NCI-H2081 treated with DMSO at 0.1 percent for 48 hours (cell line): ENCODE measurements at regions not wholly inside any gene's neighbourhood (a gene's known extent, or its start where the extent isn't known, plus 50 kb on each side); places are given as distances from the start of the nearest gene placed in this dataset.
"Not testable (repeated sequence)": the region's sequence is repeated elsewhere in the genome, so short reads cannot be mapped to it uniquely, and the experiment has no call there.

Experiments
- DNase-seq: peaks from one replicate; lab custom pipeline; 2025; lab: John Stamatoyannopoulos, UW

GRCh38 chr15:31178705-31179104 is 77.2 kb upstream of the TRPM1 start:
- DNase-seq = no peak

GRCh38 chr15:31179693-31180092 is 78.2 kb upstream of the TRPM1 start:
- no peak for DNase-seq

GRCh38 chr15:31193291-31193690 is 91.8 kb upstream of the TRPM1 start:
- no peak for DNase-seq

- no peak for DNase-seq
Observed at GRCh38 chr15:31195871-31196270, 94.3 kb upstream of the TRPM1 start.

GRCh38 chr15:31197497-31198414 is 96.2 kb upstream of the TRPM1 start:
- no peak for DNase-seq

GRCh38 chr15:31200735-31201151 is 99.2 kb upstream of the TRPM1 start:
- no peak for DNase-seq

GRCh38 chr15:31202953-31203352 is 101.4 kb upstream of the TRPM1 start:
- no peak for DNase-seq

- DNase-seq = no peak
Observed at GRCh38 chr15:31203999-31204398, 102.5 kb upstream of the TRPM1 start.

- no peak for DNase-seq
Observed at GRCh38 chr15:31206386-31207181, 105.1 kb upstream of the TRPM1 start.

- no peak for DNase-seq
Observed at GRCh38 chr15:31207246-31207645, 105.7 kb upstream of the TRPM1 start.

GRCh38 chr15:31207861-31208260 is 106.3 kb upstream of the TRPM1 start:
- DNase-seq = not testable (repeated sequence)

- no peak for DNase-seq
Observed at GRCh38 chr15:31208817-31209216, 107.3 kb upstream of the TRPM1 start.

GRCh38 chr15:31211353-31211752 is 109.8 kb upstream of the TRPM1 start:
- no peak for DNase-seq

GRCh38 chr15:31212326-31213080 is 111.0 kb upstream of the TRPM1 start:
- DNase-seq = no peak

- DNase-seq = no peak
Observed at GRCh38 chr15:31214158-31214863, 112.3 kb upstream of the KLF13 start.

- DNase-seq = no peak
Observed at GRCh38 chr15:31214864-31215489, 111.7 kb upstream of the KLF13 start.

GRCh38 chr15:31215490-31216214 is 111.0 kb upstream of the KLF13 start:
- DNase-seq = no peak

- no peak for DNase-seq
Observed at GRCh38 chr15:31216215-31216911, 110.3 kb upstream of the KLF13 start.

GRCh38 chr15:31217067-31217466 is 109.6 kb upstream of the KLF13 start:
- DNase-seq = no peak
